ENCODE measurements at regions not wholly inside any gene's neighbourhood (a gene's known extent, or its start where the extent isn't known, plus 50 kb on each side); places are given as distances from the start of the nearest gene placed in this dataset.

- TF ChIP-seq EZH2 (IDR thresholded peaks at IDR 0.05; ENCODE audit: borderline replicate concordance) (no peak), CTCF (IDR thresholded peaks at IDR 0.05; ENCODE audit: poor library complexity) (no peak), EZH2phosphoT487 (IDR thresholded peaks at IDR 0.05; ENCODE audit: low read depth, severe bottlenecking, unreplicated experiment) (no peak)
These were observed 115.0 kb upstream of the EPB41L4A start for GRCh38 chr5:112534067-112534583.
